Astrocyte (in vitro differentiated cells and primary cell): ENCODE measurements at regions not wholly inside any gene's neighbourhood (a gene's known extent, or its start where the extent isn't known, plus 50 kb on each side); places are given as distances from the start of the nearest gene placed in this dataset.

ENCODE experiments used
- DNase-seq: peaks from one replicate; pipeline ENCODE4 v3.0.0-alpha.2; 2010; ENCODE audit warnings: low read depth
- FAIRE-seq: peaks from 2 replicates; lab custom pipeline; 2011; peaks lifted over from hg19 to GRCh38; lab: Jason Lieb, UNC
- H2AFZ ChIP-seq: 2 replicates; pipeline ENCODE4 v1.6.0; 2012; ENCODE audit warnings: low read depth, low read length, inconsistent platforms
- H3K27ac ChIP-seq: 2 replicates; pipeline ENCODE4 v1.5.1; 2011; ENCODE audit warnings: low read depth, low read length, inconsistent platforms
- H3K27me3 ChIP-seq: 2 replicates; pipeline ENCODE4 v1.6.0; 2011; ENCODE audit warnings: low read length, inconsistent platforms; ENCODE audit not compliant: insufficient read depth
- H3K36me3 ChIP-seq: 2 replicates; pipeline ENCODE4 v1.5.1; 2011; ENCODE audit warnings: low read length, inconsistent platforms; ENCODE audit not compliant: insufficient read depth
- H3K4me1 ChIP-seq: 2 replicates; pipeline ENCODE4 v1.5.1; 2011; ENCODE audit warnings: low read length, inconsistent platforms; ENCODE audit not compliant: insufficient read depth
- H3K4me2 ChIP-seq: 2 replicates; pipeline ENCODE4 v1.6.0; 2012; ENCODE audit warnings: low read length, inconsistent platforms
- H3K4me3 ChIP-seq: 2 replicates; pipeline ENCODE4 v1.5.1; 2011; ENCODE audit warnings: low read depth, mild to moderate bottlenecking, low read length, inconsistent platforms; ENCODE audit not compliant: insufficient read depth
- H3K79me2 ChIP-seq: 2 replicates; pipeline ENCODE4 v1.6.0; 2012; ENCODE audit warnings: mild to moderate bottlenecking, low read length, inconsistent platforms; ENCODE audit not compliant: insufficient read depth
- H3K9ac ChIP-seq: 2 replicates; pipeline ENCODE4 v1.6.0; 2012; ENCODE audit warnings: mild to moderate bottlenecking, low read length, inconsistent platforms
- H3K9me3 ChIP-seq: 2 replicates; pipeline ENCODE4 v1.5.1; 2012; ENCODE audit warnings: low read depth, mild to moderate bottlenecking, low read length, inconsistent platforms; ENCODE audit not compliant: insufficient read depth
- H4K20me1 ChIP-seq: 2 replicates; pipeline ENCODE4 v1.6.0; 2012; ENCODE audit warnings: low read length, inconsistent platforms; ENCODE audit not compliant: insufficient read depth
- H3K27ac Mint-ChIP-seq: one replicate; pipeline ENCODE4 v1.8.0; 2021; ENCODE audit warnings: mild to moderate bottlenecking, mixed read lengths; ENCODE audit not compliant: unreplicated experiment
- H3K27me3 Mint-ChIP-seq: one replicate; pipeline ENCODE4 v1.8.0; 2021; ENCODE audit warnings: low read depth, mixed read lengths; ENCODE audit not compliant: unreplicated experiment
- H3K36me3 Mint-ChIP-seq: one replicate; pipeline ENCODE4 v1.8.0; 2021; ENCODE audit warnings: low read depth, mixed read lengths; ENCODE audit not compliant: unreplicated experiment
- H3K4me1 Mint-ChIP-seq: one replicate; pipeline ENCODE4 v1.8.0; 2021; ENCODE audit warnings: low read depth, mixed read lengths; ENCODE audit not compliant: unreplicated experiment
- H3K4me3 Mint-ChIP-seq: one replicate; pipeline ENCODE4 v1.8.0; 2021; ENCODE audit warnings: mild to moderate bottlenecking, moderate library complexity, mixed read lengths; ENCODE audit not compliant: unreplicated experiment
- H3K9me3 Mint-ChIP-seq: one replicate; pipeline ENCODE4 v1.8.0; 2021; ENCODE audit warnings: mild to moderate bottlenecking, mixed read lengths; ENCODE audit not compliant: unreplicated experiment
- CTCF ChIP-seq: IDR thresholded peaks from 2 replicates; pipeline ENCODE4 v1.5.1; 2011; ENCODE audit warnings: low read depth, mild to moderate bottlenecking, inconsistent platforms, low read length, moderate library complexity; ENCODE audit not compliant: insufficient read depth
- EZH2 ChIP-seq: IDR thresholded peaks from 2 replicates; pipeline ENCODE4 v1.6.1; 2012; ENCODE audit warnings: mild to moderate bottlenecking, low read length, inconsistent platforms; ENCODE audit not compliant: insufficient read depth

DNA sequence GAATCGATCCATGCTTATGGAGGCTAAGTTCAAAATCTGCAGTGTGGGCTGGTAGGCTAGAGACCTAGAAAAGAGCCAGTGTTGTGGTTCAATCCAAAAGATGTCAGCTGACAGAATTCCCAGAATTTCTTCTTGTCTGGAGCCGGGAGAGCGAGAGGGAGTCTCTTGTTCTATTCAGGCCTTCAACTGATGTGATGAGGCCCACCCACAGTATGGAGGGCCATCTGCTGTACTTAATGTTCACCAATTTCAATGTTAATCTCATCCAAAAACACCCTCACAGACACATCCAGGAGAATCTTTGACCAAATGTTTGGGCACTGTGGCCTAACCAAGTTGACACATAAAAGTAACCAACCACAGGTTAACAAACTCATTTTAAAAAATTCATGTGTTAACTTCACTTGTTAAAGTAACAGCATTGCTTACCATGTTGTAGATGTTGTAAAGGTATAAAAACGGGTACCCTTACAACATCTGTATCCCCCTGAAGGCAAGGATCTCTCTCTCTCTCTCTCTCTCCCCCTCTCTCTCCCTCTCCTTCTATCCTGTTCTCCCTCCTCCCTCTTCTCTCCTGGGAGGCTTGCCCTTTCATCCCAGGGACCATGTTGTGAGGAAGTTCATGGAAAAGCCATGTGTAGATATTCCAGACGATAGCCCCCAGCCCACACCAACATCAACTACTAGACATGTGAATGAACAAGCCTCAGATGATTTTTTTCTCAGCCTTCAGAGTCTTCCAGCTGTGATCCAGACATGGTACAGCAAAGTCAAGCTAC, 66.4 kb upstream of the CHD2 start:
- H4K20me1 ChIP-seq, result no peaks in the 10 kb centered on the region
- Mint-ChIP-seq H3K36me3 (no peaks in the 10 kb centered on the region), H3K27ac (peak overlapping the region; percentile 96), H3K9me3 (no peaks in the 10 kb centered on the region), H3K4me1 (peaks cover 26% of the 10 kb centered on the region), H3K27me3 (no peaks in the 10 kb centered on the region), H3K4me3 (no peak overlapping the region)
- no peaks in the 10 kb centered on the region for H3K36me3 ChIP-seq
- H3K9me3 ChIP-seq, result no peaks in the 10 kb centered on the region
- H3K27ac ChIP-seq, result no peak overlapping the region
- no peaks in the 10 kb centered on the region for H3K27me3 ChIP-seq
- H3K4me2 ChIP-seq, result peak overlapping the region; percentile 70
- FAIRE-seq, result no peak
- no peak overlapping the region for H3K9ac ChIP-seq
- H2AFZ ChIP-seq, result no peak overlapping the region
- no peak for DNase-seq
- TF ChIP-seq EZH2, result no peak
- no peak for TF ChIP-seq CTCF
- no peak overlapping the region for H3K4me3 ChIP-seq
- peaks cover 28% of the 10 kb centered on the region for H3K4me1 ChIP-seq
- no peaks in the 10 kb centered on the region for H3K79me2 ChIP-seq

DNA sequence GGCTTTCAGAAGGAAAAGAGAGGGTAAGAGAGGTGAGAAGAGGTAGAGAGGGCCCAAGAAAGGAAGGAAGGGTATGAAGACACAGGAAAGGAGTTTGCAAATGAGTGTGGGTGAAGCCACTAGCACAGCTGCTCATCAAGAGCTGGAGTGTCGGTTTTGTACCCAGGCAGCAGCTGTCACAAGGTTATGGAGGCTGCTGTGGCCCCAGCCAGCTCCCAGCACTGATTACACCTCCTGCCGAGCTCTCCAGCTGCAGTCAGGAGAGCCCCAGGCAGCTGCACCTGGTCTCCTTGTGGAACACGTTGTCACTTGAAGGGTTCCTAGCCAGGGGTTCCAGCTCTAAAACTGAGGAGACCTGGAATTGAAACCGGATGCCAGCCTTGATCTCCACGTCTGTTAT, 60.4 kb upstream of the CHD2 start:
- no peak for TF ChIP-seq EZH2
- TF ChIP-seq CTCF, result no peak
- no peak for FAIRE-seq
- Histone ChIP-seq H3K9ac (no peak overlapping the region), H3K9me3 (no peaks in the 10 kb centered on the region), H3K36me3 (no peaks in the 10 kb centered on the region), H3K27ac (no peak overlapping the region), H3K4me2 (no peak overlapping the region), H3K27me3 (no peaks in the 10 kb centered on the region), H4K20me1 (no peaks in the 10 kb centered on the region), H3K4me1 (no peaks in the 10 kb centered on the region), H3K4me3 (no peak overlapping the region), H2AFZ (no peak overlapping the region), H3K79me2 (no peaks in the 10 kb centered on the region)
- Mint-ChIP-seq H3K4me1 (peaks cover 6% of the 10 kb centered on the region), H3K9me3 (no peaks in the 10 kb centered on the region), H3K27ac (no peak overlapping the region), H3K4me3 (no peak overlapping the region), H3K27me3 (no peaks in the 10 kb centered on the region), H3K36me3 (no peaks in the 10 kb centered on the region)
- no peak for DNase-seq

- no peaks in the 10 kb centered on the region for H3K9me3 ChIP-seq
- H4K20me1 ChIP-seq, result no peaks in the 10 kb centered on the region
- Mint-ChIP-seq H3K27me3 (no peaks in the 10 kb centered on the region), H3K36me3 (no peaks in the 10 kb centered on the region), H3K9me3 (no peaks in the 10 kb centered on the region), H3K4me1 (peaks cover 9% of the 10 kb centered on the region), H3K4me3 (no peak overlapping the region), H3K27ac (no peak overlapping the region)
- no peak for TF ChIP-seq EZH2
- H3K79me2 ChIP-seq, result no peaks in the 10 kb centered on the region
- no peaks in the 10 kb centered on the region for H3K4me1 ChIP-seq
- no peak overlapping the region for H2AFZ ChIP-seq
- no peak overlapping the region for H3K4me2 ChIP-seq
- H3K36me3 ChIP-seq, result no peaks in the 10 kb centered on the region
- no peak overlapping the region for H3K9ac ChIP-seq
- H3K4me3 ChIP-seq, result no peak overlapping the region
- DNase-seq (no peak), FAIRE-seq (no peak)
- H3K27me3 ChIP-seq, result no peaks in the 10 kb centered on the region
- no peak overlapping the region for H3K27ac ChIP-seq
Observed at GRCh38 chr15:92840149-92840548, 60.0 kb upstream of the CHD2 start.
